ENCODE measurements at regions not wholly inside any gene's neighbourhood (a gene's known extent, or its start where the extent isn't known, plus 50 kb on each side); places are given as distances from the start of the nearest gene placed in this dataset.

GRCh38 chr13:54637366-54637765 is 1608.8 kb downstream of the OLFM4 start:
- TF ChIP-seq, protein P1, sequence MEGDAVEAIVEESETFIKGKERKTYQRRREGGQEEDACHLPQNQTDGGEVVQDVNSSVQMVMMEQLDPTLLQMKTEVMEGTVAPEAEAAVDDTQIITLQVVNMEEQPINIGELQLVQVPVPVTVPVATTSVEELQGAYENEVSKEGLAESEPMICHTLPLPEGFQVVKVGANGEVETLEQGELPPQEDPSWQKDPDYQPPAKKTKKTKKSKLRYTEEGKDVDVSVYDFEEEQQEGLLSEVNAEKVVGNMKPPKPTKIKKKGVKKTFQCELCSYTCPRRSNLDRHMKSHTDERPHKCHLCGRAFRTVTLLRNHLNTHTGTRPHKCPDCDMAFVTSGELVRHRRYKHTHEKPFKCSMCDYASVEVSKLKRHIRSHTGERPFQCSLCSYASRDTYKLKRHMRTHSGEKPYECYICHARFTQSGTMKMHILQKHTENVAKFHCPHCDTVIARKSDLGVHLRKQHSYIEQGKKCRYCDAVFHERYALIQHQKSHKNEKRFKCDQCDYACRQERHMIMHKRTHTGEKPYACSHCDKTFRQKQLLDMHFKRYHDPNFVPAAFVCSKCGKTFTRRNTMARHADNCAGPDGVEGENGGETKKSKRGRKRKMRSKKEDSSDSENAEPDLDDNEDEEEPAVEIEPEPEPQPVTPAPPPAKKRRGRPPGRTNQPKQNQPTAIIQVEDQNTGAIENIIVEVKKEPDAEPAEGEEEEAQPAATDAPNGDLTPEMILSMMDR (IDR thresholded peaks at IDR 0.05) = no peak
- TF ChIP-seq POLR2AphosphoS5 (IDR thresholded peaks at IDR 0.05) (peak in 2 of 3 donors; percentile 40 to 55), POLR2A (IDR thresholded peaks at IDR 0.05) (no peak)

Measured in stomach (tissue), 4 donors.